HPDE6-E6E7 (cell line): ENCODE measurements at regions not wholly inside any gene's neighbourhood (a gene's known extent, or its start where the extent isn't known, plus 50 kb on each side); places are given as distances from the start of the nearest gene placed in this dataset.
"Not testable (repeated sequence)": the region's sequence is repeated elsewhere in the genome, so short reads cannot be mapped to it uniquely, and the experiment has no call there.

ENCODE experiments used
- DNase-seq: peaks from one replicate; pipeline ENCODE4 v3.0.0; 2011; ENCODE audit warnings: missing footprints; ENCODE audit errors: extremely low spot score

DNA sequence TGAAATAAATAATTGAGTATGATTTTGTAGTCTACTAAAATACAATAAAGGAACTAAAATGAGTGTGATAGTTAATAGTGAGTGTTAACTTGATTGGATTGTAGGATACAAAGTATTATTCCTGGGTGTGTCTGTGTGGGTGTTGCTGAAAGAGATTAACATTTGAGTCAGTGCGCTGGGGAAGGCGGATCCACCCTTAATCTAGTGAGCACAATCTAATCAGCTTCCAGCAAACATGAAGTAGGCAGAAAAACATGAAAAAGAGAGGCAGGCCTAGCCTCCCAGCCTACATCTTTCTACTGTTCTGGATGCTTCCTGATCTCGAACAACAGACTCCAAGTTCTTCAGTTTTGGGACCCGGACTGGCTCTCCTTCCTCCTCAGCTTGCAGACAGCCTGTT is 1716.6 kb downstream of the MRPL39 start:
- no peak for DNase-seq

DNA sequence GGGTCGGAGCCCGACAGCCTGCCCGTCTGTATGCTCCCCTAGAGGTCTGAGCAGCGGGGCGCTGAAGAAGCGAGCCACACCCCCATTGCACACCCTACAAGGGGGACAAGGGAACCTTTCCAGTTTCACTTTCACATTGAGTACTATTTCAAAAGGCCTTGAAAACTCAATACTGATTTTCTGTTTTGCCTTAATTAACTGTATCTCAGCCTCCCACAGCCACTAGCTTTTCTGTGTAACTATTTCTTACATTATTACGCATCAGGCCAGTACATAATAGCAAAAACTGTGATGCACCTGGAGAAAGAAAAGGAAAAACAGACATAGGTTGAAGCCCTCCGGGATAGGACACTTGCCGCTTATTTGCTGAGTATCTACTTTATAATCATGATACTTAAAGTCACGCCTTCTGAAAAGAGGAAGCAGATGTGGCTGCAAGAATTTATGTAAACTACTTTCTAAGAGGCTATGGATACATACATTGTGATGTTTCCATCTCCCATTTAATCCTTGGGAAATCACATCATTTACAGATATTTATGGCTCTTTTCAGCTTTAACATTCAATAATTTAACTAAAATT is 1719.5 kb downstream of the MRPL39 start:
- no peak for DNase-seq

- no peak for DNase-seq
Observed at GRCh38 chr21:23886828-23887724, 1720.2 kb downstream of the MRPL39 start.

GRCh38 chr21:23881783-23882182 is 1725.5 kb downstream of the MRPL39 start:
- no peak for DNase-seq

DNA sequence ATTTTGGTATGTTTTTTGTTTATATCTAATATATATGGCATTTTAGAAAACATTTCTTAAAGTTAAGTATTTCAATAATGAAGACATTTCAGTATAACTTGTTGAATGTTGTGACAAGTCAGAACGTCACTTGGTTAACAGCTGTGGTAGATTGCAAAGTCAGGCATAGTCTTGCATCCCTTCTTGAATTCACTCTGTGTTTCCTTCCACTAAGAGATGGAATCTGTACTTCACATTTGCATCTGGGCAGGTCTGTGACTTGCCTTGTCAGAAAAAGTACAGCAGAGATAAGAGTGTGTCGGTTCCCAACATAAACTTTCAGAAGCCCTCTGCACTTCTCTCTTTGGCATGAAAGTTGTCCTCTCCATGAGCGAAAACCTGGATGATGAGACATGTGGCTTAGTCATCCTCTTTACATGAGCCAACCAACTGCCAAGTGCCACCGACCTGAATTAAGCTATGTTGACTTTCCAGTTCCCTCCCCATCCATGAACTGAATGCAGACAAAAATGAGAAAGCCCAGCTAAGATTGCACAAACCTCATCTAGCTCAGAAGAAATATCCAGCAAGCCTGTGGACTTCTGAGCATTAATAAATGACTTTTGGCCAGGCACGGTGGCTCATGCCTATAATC is 1730.2 kb downstream of the MRPL39 start:
- DNase-seq = no peak

DNA sequence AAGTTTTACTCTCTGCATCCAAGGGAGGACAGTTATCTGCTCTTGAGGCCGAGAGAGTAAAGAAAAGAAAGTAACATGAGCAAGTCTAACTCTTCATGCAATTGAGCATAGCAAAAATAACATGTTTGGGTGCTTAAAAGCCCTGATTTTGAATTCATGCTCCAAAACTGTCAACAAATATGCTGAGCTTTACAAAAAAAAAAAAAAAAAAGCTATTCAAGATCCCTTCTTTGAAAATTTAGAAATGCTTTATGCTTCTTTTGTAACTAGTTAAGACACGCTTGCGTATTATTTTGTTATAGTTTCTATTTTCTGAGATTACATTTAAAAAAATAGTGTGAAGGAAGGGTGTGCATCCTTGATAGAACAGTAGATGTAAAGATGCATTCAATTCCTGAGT is 1733.0 kb downstream of the MRPL39 start:
- no peak for DNase-seq

GRCh38 chr21:23861911-23862504 is 1745.3 kb downstream of the MRPL39 start:
- no peak for DNase-seq

DNA sequence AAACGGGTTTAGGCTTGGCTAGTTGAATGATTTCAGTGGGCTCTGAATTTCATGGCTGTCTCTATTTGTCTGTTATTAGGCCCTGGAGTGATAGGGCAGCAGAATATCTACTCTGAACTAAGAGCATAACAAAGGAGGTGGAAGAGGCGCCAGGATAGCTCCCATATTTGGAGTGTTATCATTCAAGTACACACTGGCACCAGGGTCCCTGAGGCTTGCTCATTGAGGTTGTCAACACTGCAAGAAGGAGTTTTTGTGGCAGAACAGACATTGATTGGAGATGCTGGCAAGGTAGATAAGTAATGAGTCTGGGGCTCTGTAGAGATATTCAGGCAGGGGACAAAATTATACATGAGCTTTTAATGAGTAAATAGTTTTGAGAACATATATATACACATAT is 1748.4 kb downstream of the MRPL39 start:
- no peak for DNase-seq

- DNase-seq = no peak
Observed at GRCh38 chr21:23853796-23854379, 1753.4 kb downstream of the MRPL39 start.

- no peak for DNase-seq
Observed at GRCh38 chr21:23837564-23837963, 1769.7 kb downstream of the MRPL39 start.

- no peak for DNase-seq
Observed at GRCh38 chr21:23822760-23823159, 1784.5 kb downstream of the MRPL39 start.

DNA sequence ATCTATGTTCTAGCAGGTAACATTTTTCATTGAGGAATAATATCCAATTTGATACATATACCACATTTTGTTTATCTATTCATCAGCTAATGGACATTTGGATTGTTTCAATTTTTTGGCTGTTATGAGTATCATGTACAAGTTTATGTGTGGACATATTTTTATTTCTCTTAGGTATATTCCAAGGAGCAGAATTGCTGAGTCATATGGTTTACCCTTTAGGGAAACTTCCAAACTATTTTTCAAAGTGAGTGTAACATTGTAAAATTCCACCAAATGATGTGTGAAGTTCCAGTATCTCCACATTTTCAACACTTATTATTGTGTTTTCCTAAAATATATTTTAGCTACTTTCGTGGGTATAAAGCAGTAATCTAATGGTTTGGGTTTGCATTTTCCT is 1789.9 kb downstream of the MRPL39 start:
- DNase-seq = no peak

DNA sequence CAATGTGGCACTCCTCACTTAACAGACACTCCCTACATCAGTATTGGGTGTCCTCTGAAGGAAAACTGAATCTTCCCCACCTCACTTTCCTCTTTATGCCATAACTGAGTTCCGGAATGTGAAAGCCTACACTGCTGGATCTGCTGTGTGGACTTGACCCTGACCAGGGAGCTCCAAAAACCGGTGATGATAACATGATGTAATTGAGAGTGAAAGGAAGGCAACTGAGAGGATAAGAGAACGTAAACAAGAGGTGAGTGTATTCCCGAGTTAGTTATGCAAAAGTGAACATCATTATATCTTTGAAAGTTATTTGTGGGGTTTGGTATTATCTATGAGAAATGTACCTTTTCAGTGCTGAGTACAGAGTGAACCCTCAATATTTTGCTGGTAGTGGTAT is 1794.8 kb downstream of the MRPL39 start:
- DNase-seq = no peak

- no peak for DNase-seq
Observed at GRCh38 chr21:23811805-23812204, 1795.5 kb downstream of the MRPL39 start.

- DNase-seq = no peak
Observed at GRCh38 chr21:23809573-23809972, 1797.7 kb downstream of the MRPL39 start.

DNA sequence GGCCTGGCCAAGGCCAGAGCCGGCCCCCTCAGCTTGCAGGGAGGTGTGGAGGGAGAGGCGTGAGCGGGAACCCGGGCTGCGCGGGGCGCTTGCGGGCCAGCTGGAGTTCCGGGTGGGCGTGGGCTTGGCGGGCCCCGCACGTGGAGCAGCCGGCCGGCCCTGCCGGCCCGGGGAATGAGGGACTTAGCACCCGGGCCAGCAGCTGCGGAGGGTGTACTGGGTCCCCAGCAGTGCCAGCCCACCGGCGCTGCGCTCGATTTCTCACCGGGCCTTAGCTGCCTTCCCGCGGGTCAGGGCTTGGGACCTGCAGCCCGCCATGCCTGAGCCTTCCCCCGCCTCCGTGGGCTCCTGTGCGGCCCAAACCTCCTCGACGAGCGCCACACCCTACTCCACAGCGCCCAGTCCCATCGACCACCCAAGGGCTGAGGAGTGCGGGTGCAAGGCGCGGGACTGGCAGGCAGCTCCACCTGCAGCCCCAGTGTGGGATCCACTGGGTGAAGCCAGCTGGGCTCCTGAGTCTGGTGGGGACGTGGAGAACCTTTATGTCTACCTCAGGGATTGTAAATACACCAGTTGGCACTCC is 1800.2 kb downstream of the MRPL39 start:
- not testable (repeated sequence) for DNase-seq

DNA sequence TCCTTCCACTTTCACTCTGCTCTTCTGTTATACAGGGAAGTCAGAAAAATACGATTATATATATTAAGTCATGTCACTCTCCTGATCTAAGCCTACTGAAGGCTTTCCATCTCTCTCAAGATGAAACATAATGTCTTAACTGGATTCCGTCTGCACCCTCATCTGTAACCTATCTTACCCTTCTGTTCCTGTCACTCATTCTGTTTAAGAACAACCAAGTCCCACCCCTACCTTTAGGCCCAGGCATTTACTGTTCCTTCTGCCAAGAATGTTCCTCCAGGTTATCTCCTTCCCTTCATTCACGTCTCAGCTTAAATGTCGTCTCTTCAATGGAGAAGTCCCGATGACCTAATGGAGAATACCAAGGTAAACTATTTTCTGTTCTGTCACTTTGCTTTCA is 1802.4 kb downstream of the MRPL39 start:
- no peak for DNase-seq

DNA sequence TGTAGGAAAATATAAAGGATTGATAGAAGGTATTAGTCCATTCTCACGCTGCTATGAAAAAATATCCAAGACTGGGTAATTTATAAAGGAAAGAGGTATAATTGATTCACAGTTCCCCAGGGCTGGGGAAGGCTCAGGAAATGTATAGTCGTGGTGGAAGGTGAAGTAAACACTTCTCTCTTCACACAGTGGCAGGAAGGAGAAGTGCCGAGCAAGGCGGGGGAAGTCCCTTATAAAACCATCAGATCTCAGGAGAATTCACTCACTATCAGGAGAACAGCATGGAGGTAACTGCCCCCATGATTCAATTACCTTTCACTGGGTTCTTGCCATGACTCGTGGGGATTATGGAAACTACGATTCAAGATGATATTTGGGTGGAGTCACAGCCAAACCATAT is 1806.0 kb downstream of the MRPL39 start:
- DNase-seq = no peak

DNA sequence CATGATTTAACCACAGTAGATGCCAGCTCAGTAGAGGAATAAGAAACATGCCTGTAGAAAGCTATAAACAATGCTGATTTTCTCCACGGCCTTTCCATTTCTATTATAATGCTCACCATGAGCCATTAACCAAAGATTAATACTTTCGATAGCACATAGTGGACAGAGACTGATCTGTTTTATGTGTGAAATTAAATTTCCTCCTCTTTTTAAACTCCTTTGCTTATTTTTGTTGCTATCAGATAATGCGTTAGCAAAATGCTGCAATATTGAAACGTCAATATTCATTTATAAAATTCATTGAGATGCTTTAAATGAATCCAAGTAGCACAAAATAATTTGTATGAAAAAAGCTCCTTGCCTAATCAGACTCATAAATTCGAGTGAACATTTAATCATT is 1807.9 kb downstream of the MRPL39 start:
- DNase-seq = no peak

GRCh38 chr21:23792300-23792699 is 1815.0 kb downstream of the MRPL39 start:
- DNase-seq = no peak

GRCh38 chr21:23789864-23790263 is 1817.4 kb downstream of the MRPL39 start:
- no peak for DNase-seq

GRCh38 chr21:23780326-23780725 is 1827.0 kb downstream of the MRPL39 start:
- DNase-seq = no peak
